SK-N-SH (cell line): ENCODE measurements at regions not wholly inside any gene's neighbourhood (a gene's known extent, or its start where the extent isn't known, plus 50 kb on each side); places are given as distances from the start of the nearest gene placed in this dataset.

Source experiments
- CTCF ChIP-seq: fragments of 200-600 bp; sonication (generic); IDR thresholded peaks from 2 replicates; pipeline ENCODE4 v1.6.1; 2017; ENCODE audit warnings: antibody characterized with exemption, mild to moderate bottlenecking, moderate library complexity
- FOXM1 ChIP-seq: IDR thresholded peaks from 2 replicates; pipeline ENCODE4 v1.4.0; 2012; ENCODE audit warnings: low read depth, mild to moderate bottlenecking
- POLR2AphosphoS5 ChIP-seq: IDR thresholded peaks from 2 replicates; pipeline ENCODE4 v1.6.1; 2012; ENCODE audit warnings: low read depth, low read length

GRCh38 chr12:3407723-3408122 is 83.3 kb upstream of the PRMT8 start:
- no peak for TF ChIP-seq CTCF
- no peak for TF ChIP-seq POLR2AphosphoS5
- TF ChIP-seq FOXM1 = no peak
